WTC11 (cell line): ENCODE measurements at regions not wholly inside any gene's neighbourhood (a gene's known extent, or its start where the extent isn't known, plus 50 kb on each side); places are given as distances from the start of the nearest gene placed in this dataset.
"Not testable (repeated sequence)": the region's sequence is repeated elsewhere in the genome, so short reads cannot be mapped to it uniquely, and the experiment has no call there.

Experiments used
- ATF2 ChIP-seq: sonication (generic); formaldehyde crosslinking; IDR thresholded peaks from 2 replicates; pipeline ENCODE4 v1.8.1; 2022; ENCODE audit warnings: low read depth, missing genetic modification reagents, borderline replicate concordance
- ATF3 ChIP-seq: sonication (generic); formaldehyde crosslinking; conservative IDR thresholded peaks from 2 replicates; pipeline ENCODE4 v1.8.1; 2022; ENCODE audit warnings: mild to moderate bottlenecking, missing genetic modification reagents
- CREB1 ChIP-seq: sonication (generic); formaldehyde crosslinking; IDR thresholded peaks from 2 replicates; pipeline ENCODE4 v1.8.0; 2023; ENCODE audit warnings: mild to moderate bottlenecking, missing genetic modification reagents
- CTCF ChIP-seq: fragments of 200-600 bp; IDR thresholded peaks from 2 replicates; pipeline ENCODE4 v1.8.0; 2022; ENCODE audit warnings: antibody characterized with exemption
- FOXJ3 ChIP-seq: sonication (generic); formaldehyde crosslinking; IDR thresholded peaks from 2 replicates; pipeline ENCODE4 v1.9.0; 2021; ENCODE audit warnings: missing genetic modification reagents, mild to moderate bottlenecking, borderline replicate concordance
- GABPB1 ChIP-seq: sonication (generic); formaldehyde crosslinking; IDR thresholded peaks from 2 replicates; pipeline ENCODE4 v1.8.1; 2023; ENCODE audit warnings: mild to moderate bottlenecking, missing genetic modification reagents
- JUN ChIP-seq: sonication (generic); formaldehyde crosslinking; IDR thresholded peaks from 2 replicates; pipeline ENCODE4 v1.8.0; 2023; ENCODE audit warnings: mild to moderate bottlenecking, missing genetic modification reagents
- MAX ChIP-seq: sonication (generic); formaldehyde crosslinking; IDR thresholded peaks from 2 replicates; pipeline ENCODE4 v1.8.0; 2022; ENCODE audit warnings: mild to moderate bottlenecking, missing genetic modification reagents
- PRRX2 ChIP-seq: fragments of 250-450 bp; sonication (Bioruptor Pico); IDR thresholded peaks from 2 replicates; pipeline ENCODE4 v1.8.0; 2021; ENCODE audit warnings: mild to moderate bottlenecking
- STAT6 ChIP-seq: sonication (generic); formaldehyde crosslinking; conservative IDR thresholded peaks from 2 replicates; pipeline ENCODE4 v1.8.1; 2023; ENCODE audit warnings: mild to moderate bottlenecking, low read depth, missing genetic modification reagents, moderate library complexity
- USF1 ChIP-seq: sonication (generic); formaldehyde crosslinking; IDR thresholded peaks from 2 replicates; pipeline ENCODE4 v1.8.0; 2022; ENCODE audit warnings: mild to moderate bottlenecking, missing genetic modification reagents
- USF2 ChIP-seq: sonication (generic); formaldehyde crosslinking; IDR thresholded peaks from 2 replicates; pipeline ENCODE4 v1.8.1; 2023; ENCODE audit warnings: mild to moderate bottlenecking, missing genetic modification reagents, moderate library complexity
- ZNF512 ChIP-seq: sonication (generic); formaldehyde crosslinking; IDR thresholded peaks from 2 replicates; pipeline ENCODE4 v1.8.1; 2022; ENCODE audit warnings: missing genetic modification reagents, borderline replicate concordance

- not testable (repeated sequence) for TF ChIP-seq GABPB1 (CRISPR knock-in tag); MAX (CRISPR knock-in tag); CTCF; STAT6 (CRISPR knock-in tag); USF2; JUN (CRISPR knock-in tag); CREB1 (CRISPR knock-in tag); FOXJ3; ZNF512 (CRISPR knock-in tag); ATF3 (CRISPR knock-in tag); PRRX2 (CRISPR knock-in tag); USF1; ATF2
Measured at GRCh38 chr11:82182697-82183096, 551.0 kb downstream of the FAM181B start.
